Coronary artery (tissue), 2 donors: ENCODE measurements at regions not wholly inside any gene's neighbourhood (a gene's known extent, or its start where the extent isn't known, plus 50 kb on each side); places are given as distances from the start of the nearest gene placed in this dataset.

ENCODE experiments used
- DNase-seq: peaks from one replicate; pipeline ENCODE4 v3.0.0-alpha.2; 2017; ENCODE audit warnings: low spot score
- H3K27ac ChIP-seq, 2 donors: fragments of 200-600 bp; sonication (generic); one replicate each; pipeline ENCODE4 v1.5.1; 2016 to 2019
- H3K4me3 ChIP-seq: fragments of 200-600 bp; sonication (generic); 2 replicates; pipeline ENCODE4 v1.5.1; 2016; ENCODE audit warnings: mild to moderate bottlenecking, moderate library complexity
- CTCF ChIP-seq: fragments of 200-600 bp; sonication (generic); IDR thresholded peaks from one replicate; pipeline ENCODE4 v1.5.1; 2019; ENCODE audit warnings: antibody characterized with exemption

- no peak overlapping the region for H3K4me3 ChIP-seq
- H3K27ac ChIP-seq, result no peak overlapping the region
- DNase-seq, result no peak
- TF ChIP-seq CTCF, result no peak
These were observed 155.2 kb downstream of the FAM43A start for GRCh38 chr3:194840661-194841514.

GRCh38 chr3:194841515-194841841 is 155.8 kb downstream of the FAM43A start:
- TF ChIP-seq CTCF, result no peak
- DNase-seq, result no peak
- H3K4me3 ChIP-seq, result no peak overlapping the region
- no peak overlapping the region for H3K27ac ChIP-seq

- TF ChIP-seq CTCF, result no peak
- DNase-seq, result no peak
- no peak overlapping the region for H3K27ac ChIP-seq
These were observed 157.9 kb downstream of the FAM43A start for GRCh38 chr3:194843556-194843955.

GRCh38 chr3:194844046-194844445 is 158.4 kb downstream of the FAM43A start:
- H3K27ac ChIP-seq, result no peak overlapping the region
- DNase-seq, result no peak
- H3K4me3 ChIP-seq, result no peak overlapping the region
- TF ChIP-seq CTCF, result no peak

More at GRCh38 chr3:194843556-194843955, 157.9 kb downstream of the FAM43A start:
- H3K4me3 ChIP-seq, result no peak overlapping the region

GRCh38 chr3:194849166-194849875 is 163.6 kb downstream of the FAM43A start:
- H3K27ac ChIP-seq, result no peak overlapping the region
- no peak overlapping the region for H3K4me3 ChIP-seq
- TF ChIP-seq CTCF, result no peak
- DNase-seq, result no peak

GRCh38 chr3:194851254-194851653 is 165.6 kb downstream of the FAM43A start:
- no peak for DNase-seq
- H3K27ac ChIP-seq, result no peak overlapping the region
- H3K4me3 ChIP-seq, result no peak overlapping the region
- TF ChIP-seq CTCF, result no peak

GRCh38 chr3:194851941-194852340 is 166.3 kb downstream of the FAM43A start:
- Histone ChIP-seq H3K27ac (no peak overlapping the region), H3K4me3 (no peak overlapping the region)
- TF ChIP-seq CTCF, result no peak
- no peak for DNase-seq
